Limb (tissue), 2 donors: ENCODE measurements at regions not wholly inside any gene's neighbourhood (a gene's known extent, or its start where the extent isn't known, plus 50 kb on each side); places are given as distances from the start of the nearest gene placed in this dataset.

Source experiments
- DNase-seq, 2 donors: peaks; one replicate each; pipeline ENCODE4 v3.0.0-alpha.2; 2016; ENCODE audit errors: extremely low spot score in 2 of 2

DNA sequence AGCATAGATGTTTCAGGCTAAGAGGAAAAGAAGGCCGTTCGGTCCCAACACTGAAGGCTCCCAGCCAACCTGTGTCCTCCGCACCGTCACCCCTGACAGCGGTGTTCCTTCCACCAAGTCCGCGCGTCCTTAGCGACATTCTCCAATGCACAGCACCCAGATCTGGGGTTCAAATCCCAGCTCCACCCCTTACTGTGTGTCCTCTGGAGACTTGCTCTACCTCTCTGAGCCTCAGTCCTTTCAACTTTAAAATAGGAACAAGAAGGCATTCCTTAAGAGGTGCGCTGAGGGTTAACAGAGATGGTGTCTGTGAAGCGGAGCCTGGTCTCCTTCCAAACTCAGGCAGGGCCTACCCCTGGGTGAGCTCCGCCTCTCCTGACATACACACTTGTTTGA lies 224.0 kb downstream of the MN1 start:
- no peak for DNase-seq

DNA sequence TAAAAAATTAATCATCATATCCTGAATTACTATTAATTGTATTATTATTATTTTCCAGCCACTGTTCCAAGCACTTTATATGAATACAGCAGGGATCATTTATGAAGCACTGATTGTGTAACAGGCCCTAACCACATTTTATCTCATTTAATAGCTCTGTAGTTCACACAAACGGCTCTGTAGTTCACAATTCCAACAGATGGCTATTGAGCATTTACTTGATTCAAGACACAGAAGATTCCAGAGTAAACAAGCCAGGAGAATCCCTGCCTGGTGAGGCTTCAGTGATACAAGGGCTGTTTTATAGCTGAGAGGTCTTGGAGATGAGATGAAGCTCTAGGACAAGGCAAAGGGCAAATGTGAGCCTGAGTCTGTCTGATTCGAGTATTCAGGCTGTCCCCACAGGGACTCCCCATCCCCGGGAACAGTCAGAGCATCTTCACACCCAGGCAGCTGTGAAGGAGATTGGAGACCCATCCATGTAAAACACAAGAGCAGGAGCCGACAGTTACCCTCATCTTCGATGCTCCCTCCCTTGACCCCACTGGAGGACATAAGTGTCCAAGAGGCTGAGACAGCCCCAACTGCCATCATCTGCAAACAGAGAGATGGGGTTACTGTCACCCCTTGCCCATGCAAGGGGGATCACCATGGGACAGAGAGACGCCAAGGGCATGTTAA lies 222.5 kb downstream of the MN1 start:
- DNase-seq = no peak

DNA sequence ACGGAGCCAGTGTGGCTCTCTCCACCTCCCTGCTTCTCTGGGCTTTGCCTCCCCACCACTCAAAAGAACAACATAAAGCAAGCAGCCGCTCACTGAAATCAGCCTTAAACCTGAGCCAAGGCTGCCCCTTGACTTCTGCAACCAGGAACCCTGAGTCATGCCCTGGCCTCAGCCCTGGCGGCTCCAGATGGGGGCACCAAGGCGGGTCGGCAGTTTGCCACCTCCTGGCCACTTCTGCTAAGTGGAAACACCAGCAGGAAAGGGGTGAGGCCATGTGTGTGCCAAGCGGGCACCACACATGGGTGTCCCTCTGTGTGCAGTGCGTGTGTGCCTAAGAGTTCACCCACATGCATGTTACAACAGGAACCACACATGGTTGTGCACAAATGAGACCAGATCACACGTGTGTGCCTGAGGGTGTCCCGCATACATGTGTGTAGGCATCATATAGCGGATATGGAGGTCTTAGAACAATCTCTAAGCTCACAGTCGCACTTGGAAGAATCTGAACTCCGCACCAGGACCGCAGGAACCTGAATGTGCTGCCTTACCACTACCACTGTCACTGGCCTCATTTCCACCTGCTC lies 221.2 kb downstream of the MN1 start:
- DNase-seq = no peak

DNA sequence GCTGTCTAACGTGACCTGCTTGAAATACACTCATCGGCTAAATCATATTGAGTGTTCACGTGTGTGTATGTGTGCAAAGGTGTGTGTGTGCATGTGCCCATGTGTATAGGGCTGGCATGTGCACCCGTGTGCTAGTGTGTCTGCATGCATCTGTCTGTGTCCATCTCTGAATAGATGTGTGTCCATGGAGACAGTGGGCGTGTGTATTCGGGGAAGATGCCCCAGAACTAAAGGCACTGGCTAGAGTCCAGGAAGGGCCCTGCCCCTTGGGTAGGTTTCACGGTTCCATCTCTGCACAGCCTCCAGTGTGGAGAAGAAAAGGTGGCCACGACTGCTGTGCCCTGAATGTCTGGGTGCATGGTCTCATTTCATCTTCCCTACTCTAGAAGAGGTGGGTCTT lies 220.3 kb downstream of the MN1 start:
- no peak for DNase-seq

DNA sequence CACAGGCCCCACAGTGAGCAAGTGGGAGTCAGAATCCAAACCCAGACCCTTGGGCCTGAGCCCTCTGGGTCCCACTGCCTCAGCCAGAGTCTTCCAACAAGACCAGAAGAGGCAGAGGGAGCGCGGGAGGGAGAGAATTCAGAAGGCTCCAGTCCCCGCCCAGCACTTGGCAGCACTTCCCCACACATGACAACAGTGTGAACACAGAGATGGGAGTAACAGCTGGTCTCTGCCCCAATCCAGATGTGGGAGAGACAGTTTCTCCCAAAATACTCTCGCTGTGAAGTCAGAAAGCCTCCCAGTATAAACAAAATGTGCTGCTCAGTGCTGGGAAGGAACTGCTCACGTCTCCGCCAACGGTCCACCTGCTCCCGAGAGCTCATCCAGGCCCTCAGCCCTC lies 219.9 kb downstream of the MN1 start:
- peak; percentile 86 to 93 for DNase-seq

DNA sequence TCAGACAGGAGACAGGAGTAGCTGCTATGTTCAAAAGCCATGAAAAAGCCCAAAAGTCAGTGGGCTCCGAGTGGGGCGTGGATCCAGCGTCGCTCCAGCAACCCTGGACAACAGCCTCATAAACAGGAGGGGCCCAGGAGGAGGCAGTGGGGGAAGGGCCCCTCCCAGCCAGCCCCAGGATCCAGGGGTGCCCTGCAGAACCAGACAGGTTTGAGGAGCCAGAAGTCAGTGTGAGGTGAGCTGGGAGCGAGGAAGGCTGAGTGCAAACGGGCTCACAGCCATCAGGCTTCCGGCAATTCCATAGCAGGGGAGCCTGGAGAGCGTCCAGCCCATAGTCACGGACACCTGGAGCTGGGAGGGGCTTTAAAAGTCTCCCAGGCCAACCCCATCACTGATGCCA lies 217.7 kb downstream of the MN1 start:
- DNase-seq = peak in 1 of 2 donors; percentile 63

DNA sequence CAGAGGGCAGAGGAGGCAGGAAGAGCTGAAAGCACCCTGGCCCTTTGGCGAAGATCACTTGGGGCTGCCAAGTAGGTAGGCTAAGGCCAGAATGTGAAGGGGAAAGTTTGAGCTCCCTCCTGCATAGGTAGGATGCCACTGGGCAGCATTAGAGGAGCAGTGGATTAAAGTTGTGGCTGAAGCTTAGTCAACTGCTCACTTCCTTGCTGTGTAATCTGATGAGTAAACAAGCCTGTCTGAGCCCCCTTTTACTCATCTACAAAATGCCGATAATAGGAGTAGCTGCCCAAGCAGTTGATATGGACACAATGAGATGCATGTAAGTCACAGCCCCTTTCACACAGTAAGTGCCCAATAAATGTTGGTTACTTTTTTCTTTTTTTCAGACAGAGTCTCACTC lies 216.4 kb downstream of the MN1 start:
- DNase-seq = no peak

DNA sequence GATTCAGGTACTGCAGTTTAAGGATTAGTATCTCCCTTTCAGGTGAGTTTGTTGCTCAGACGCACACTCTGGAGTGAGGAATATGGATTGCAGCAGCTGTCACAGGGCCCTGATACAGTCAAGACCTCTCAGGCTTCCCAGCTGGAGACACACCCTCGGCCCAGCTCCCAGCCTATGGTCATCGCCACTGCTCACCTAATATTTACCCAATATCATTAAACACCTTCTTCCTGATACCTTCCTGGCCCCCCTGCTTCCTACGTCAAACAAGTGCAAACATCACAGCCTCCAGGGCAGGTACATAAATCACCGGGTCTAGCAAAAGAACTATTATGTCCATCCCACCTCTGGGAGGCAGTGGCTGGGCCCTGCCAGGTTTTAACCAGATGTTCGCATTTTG lies 213.3 kb downstream of the MN1 start:
- DNase-seq = no peak

DNA sequence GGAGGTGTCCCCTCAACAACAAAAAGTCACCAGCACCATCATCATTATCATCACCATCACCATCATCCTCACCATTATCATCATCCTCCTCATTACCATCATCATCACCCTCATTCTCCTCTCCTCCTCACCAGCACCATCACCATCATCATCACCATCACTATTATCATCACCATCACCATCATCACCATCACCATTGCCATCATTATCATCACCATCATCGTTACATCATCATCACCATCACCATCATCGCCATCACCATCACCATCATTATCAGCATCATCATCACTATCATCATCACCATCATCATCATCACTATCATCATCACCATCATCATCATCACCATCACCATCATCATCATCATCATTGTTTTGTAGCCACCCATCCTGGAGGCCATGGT lies 212.6 kb downstream of the MN1 start:
- DNase-seq = no peak

DNA sequence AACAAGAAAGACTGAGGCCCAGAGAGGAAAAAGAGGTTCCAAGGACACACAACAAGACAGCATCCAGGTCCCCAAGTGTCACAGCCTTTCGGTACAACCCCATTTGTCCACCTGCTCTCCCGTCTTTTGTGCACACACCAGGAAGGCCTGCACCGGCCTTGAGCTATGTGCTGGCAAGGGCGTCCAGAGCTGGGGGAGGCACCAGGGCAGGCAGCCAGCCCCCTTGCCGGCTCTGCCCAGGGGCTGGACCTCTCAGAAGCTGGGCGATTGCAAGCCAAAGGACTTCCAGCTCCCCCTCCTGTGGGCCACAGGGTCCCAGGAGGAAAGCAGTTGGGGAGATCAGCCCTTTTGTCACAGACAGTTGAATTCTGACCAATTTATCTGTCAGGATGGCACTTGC lies 210.5 kb downstream of the MN1 start:
- DNase-seq = no peak

DNA sequence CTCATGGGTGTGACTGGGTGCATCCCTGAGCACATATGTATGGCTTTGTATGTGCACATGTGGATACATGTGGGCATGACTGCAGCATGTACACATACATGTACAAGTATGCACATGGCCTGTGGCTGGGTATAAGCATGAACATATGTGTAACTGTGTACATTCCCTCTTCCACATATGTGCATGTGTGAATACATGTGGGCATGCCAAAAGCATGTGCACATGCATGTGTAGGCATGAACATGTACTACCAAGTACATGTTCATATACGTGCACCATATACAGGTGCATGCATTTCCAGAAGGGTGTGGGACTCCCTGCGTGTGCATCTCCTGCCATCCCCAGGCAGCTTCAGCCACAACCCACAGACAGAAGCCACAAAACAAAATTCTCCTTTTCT lies 208.2 kb downstream of the MN1 start:
- no peak for DNase-seq

DNA sequence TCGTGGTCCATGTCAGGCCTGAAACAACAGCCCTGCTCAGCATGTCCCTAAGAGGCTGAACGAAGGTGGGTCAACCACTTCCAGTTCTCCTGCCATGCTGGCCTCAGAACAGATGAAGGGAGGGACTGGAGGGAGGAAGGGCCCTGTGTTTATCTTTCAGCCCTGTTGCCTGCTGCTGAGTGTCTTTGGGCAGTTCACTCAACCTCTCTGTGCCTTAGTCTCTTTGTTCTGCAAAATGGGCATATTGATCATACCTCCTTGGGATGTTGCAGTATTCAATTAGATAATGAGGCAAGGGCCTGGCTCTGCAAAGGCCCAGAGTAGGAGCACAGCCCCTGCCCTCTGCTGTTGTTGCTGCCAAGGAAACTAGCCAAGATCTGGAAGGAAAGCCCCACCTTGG lies 207.5 kb downstream of the MN1 start:
- DNase-seq = no peak

DNA sequence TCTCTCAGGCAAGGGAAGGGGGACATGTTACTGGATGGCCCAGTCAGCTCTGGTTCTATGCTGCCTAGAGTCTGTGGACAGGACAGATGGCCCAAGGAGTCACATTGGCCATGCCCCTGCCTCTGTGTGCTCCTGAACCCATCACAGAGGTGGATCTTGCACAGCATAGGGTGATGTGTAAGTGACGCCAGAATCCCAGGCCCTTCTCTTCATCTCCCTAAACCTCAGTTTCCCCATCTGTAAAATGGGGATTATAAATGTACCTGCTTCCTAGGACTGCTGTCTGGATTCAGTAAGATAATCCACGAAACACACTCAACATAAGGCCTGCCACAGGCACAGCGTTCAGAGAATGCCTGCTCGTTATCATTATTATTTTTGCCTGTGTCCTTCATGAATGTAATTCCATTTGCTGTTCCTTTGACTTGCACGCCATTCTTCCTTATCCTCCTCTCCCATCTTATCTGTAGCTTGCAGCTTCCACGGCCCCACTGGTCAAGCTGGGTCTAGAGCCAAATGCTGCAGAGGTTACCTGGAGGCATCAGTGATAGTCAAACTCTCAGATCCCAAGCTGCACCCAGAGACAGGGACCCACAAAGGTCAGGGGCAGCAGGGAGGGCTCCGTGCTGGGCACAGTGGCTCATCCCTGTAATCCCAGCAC lies 207.0 kb downstream of the MN1 start:
- DNase-seq = no peak

DNA sequence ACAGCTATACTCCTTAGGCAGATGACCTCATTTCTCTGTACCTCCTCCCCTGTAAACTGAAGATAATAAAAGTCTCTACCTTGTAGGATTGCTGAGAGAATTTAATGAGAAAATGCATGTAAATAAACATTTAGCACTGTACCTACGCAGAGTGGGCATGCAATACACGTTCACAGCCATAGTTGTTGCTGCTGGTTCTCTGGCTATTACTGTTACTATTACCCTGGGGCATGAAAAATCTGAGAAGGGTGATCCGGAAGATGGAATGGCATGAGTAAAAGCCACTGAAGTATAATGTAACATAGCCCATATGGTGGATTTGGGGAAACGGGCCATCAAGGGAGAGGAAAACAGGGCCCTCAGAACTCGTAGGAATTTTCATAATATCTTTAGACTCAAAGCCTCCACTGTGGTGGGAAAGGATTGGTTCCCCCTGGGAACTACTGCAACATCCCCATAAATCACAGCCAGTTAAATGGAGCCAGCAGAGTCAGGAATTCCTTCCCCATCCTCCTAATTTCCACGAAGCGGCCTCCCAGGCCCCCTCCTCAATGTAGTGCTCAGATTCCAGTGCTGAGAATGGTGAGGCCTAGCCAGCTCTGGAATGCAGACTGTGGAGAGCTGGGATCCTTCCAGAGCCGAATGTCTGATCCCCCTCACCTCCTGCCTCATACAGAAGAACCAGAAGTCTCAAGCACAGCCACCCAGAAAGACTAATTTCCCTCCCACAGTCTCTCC lies 205.3 kb downstream of the MN1 start:
- DNase-seq = peak in 1 of 2 donors; percentile 70

DNA sequence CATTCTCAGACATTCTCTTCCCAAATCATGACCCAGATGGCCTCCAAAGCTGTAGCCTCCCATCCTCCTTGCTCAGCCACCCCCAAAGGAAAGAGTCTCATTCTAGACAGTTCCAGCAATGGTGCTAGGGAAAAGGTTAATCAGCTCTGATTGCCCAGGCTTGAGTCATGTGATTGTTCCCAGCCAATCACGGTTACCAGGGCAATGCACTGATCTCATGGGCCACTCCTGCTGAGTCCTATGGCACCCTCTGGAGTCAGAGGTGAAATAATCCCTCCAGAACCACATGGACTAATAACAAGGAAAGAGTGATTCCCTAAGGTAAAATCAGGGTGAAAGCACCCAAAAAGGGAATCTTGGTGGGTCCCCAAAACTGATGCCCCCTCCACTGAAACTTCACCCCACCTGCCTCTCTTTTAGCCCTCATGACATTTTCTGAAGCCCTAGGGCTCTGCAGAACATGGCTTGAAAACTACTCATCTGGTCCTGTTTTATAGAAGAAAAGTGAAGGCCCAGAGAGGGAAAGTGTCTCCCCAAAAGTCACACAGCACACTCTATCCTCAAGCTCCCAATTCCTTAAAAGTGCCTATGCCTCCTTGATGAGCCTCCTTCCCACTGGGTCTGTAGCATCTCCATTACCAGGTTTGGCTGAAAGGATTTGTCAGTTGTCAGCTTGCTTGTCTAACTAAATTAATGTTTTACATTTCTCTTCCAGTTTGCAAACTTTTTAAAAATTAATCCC lies 203.7 kb downstream of the MN1 start:
- DNase-seq = no peak

DNA sequence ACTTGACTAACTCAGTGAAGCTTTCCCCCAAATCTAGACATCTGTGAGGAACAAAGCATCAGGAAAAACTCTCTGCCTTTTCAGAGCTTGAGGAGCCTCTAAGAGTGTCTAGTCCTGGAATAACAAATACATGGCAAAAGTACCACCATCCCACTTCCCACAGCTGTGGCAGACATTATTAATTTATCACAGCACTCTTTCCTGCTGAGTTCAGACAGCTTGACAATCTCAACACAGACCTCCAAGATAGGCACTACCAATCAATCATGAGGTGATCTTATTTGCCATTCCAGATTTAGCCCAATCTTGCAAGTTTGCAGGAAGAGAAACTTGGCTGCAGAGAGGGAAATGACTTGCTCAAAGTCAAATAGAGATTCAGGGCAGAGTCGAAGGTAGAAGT lies 202.8 kb downstream of the MN1 start:
- DNase-seq = no peak

DNA sequence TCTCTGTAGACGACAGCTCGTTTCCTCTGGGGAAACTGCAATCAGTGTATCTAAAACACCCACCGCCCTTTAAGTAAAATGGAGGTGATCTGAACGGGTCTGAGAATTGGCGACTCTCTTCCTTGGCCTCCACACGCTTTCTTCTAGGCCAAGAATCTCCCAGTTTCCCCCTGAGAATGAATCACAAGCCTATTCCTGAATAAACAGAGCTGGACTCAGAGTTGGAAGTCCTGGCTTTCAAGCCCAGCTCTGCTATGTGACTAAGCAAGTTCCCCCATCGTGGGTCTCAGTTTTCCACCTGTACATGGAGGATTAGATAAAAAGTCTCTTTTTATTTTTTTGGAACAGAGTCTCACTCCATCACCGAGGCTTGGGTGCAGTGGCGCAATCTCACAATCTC lies 200.4 kb downstream of the MN1 start:
- DNase-seq = no peak

DNA sequence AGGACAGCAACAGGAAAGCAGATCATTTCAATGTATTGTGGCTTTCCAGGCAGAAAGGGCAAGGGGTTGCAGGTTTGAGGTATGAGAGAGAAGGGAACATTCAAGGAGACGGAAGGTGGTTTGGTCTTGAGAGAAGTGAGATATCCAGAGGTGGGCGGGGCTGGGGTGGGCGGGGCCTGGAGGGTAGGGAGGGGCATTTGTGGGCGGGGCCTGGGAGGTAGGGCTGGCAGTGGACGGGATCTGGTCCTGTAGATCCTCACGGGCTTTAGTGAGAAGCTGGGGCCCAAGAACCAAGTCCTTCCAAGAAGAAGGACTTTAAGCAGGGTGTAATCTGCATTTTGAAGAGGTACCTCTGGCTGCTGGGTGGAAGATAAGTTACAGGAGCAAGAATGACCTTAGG lies 199.2 kb downstream of the MN1 start:
- DNase-seq = no peak

DNA sequence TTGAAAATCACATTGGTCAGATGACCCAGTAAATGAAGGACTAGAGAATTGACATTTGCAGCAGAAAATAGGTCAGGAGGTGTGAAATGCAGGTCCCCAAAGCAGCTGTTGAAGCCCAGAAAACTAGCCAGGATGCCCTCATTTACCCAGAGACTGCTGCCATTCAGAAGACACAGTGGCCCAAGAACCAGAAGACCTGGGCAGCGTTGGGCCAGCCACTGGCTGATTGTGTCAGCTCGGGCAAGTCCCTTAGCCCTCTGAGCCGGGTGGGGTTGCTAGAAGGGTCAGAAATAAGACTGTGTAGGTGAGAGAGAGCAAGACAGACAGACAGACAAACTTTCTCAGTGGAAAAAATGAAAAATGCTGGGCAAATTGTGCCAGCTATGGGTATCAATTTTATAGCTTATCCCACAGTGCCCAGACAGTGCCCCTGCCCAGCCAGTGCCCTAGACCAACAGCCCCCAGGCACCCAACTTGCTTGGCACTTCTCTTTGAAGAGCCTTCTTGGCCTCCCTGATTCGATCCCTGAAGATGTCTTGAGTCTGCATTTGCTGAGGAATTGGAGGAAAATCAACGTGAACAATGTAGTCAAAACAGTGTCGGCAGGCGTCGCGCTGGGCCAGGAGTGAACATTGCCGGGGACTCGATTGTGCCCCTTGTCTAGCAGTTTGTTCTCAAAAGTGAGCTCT lies 198.3 kb downstream of the MN1 start:
- no peak for DNase-seq

DNA sequence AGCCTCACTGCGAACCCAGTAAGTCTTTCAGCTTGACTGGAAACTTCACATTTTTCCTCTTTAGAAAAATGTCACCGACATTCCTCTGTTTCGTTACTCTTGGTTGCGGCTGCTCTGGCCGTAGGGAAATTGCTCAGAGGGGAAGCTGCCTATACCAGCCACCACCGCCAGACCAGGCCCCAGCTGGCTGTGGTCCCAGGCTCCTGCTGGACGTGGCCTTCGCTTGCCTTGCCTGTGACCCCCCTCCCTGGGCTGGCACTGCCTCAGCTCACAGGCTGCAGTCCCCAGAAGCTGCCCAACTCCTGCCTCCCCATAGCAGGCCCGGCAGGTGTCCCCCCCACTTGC lies 197.8 kb downstream of the MN1 start:
- DNase-seq = peak; percentile 20 to 67

DNA sequence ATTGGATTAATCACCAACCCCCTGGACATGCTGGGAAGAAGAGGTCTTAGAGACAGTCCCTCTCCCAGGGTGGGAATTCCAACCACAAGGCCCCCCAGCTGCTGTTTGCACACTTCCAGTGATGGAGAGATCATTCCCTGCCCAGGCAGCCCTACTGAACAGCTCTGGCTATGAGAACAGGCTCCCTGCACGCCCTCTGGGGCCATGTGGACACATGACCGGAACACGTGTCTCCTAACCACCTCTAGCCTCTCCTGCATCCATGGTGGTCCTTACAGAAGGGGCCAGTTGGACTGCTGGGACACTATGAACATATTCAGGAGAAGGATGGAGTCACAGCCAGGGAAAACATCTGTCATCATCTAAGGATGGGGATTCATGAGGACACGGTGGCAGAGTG lies 196.2 kb downstream of the MN1 start:
- no peak for DNase-seq
